ENCODE measurements at regions not wholly inside any gene's neighbourhood (a gene's known extent, or its start where the extent isn't known, plus 50 kb on each side); places are given as distances from the start of the nearest gene placed in this dataset.

- no peak overlapping the region for H2BK120ac ChIP-seq (ENCODE audit: low read depth, low read length, poor library complexity, severe bottlenecking)
- TF ChIP-seq CTCF (conservative IDR thresholded peaks at IDR 0.05), result no peak
- H3K79me2 ChIP-seq (ENCODE audit: insufficient read depth, low read length), result no peaks in the 10 kb centered on the region
- H3K36me3 Mint-ChIP-seq (ENCODE audit: insufficient read depth in 1 of 3, low read depth in 3 of 3), result 0 out of 7 replicates have a peak, but pooled peaks cover 0 to 3% (median 0%) of the 10 kb centered on the region in 3 experiments
- no peak overlapping the region for H3K4me2 ChIP-seq (ENCODE audit: insufficient read depth, insufficient read length, low read length)
- no peak overlapping the region; a peak in 1 of 5 replicates for H3K4me3 Mint-ChIP-seq
- no peaks in the 10 kb centered on the region for H4K20me1 ChIP-seq (ENCODE audit: control insufficient read depth, insufficient read depth, insufficient read length)
- H2BK12ac ChIP-seq (ENCODE audit: insufficient read length, low read depth, low read length), result no peak overlapping the region
- no peak overlapping the region for H3K27ac ChIP-seq (ENCODE audit: insufficient read length, low read depth, low read length)
- no peaks in the 10 kb centered on the region for H3K23me2 ChIP-seq (ENCODE audit: insufficient read length, low read depth, low read length, poor library complexity, severe bottlenecking)
- no peak for DNase-seq
- no peak overlapping the region for H3K14ac ChIP-seq (ENCODE audit: insufficient read depth, low read length)
- H4K8ac ChIP-seq (replicated peaks; ENCODE audit: insufficient read length, low read depth, low read length), result no peak overlapping the region
- no peaks in the 10 kb centered on the region for H3K27me3 ChIP-seq (ENCODE audit: insufficient read depth, low read length)
- no CpG with 5 or more reads among the region's 4 CpGs for WGBS (ENCODE audit: extremely low coverage, insufficient read length, low lambda C conversion rate)
- H3K9ac ChIP-seq (ENCODE audit: extremely low read depth, insufficient read length, low read length), result no peak overlapping the region
- no peak overlapping the region for H4K5ac ChIP-seq (ENCODE audit: insufficient read length, low read depth, low read length)
- no peak overlapping the region for H2AK5ac ChIP-seq (ENCODE audit: insufficient read length, low read length)
- H3K56ac ChIP-seq (ENCODE audit: insufficient read length, low read depth, low read length), result no peak overlapping the region
- H3K4ac ChIP-seq (ENCODE audit: low read depth, low read length), result no peak overlapping the region
- H3K79me1 ChIP-seq (ENCODE audit: insufficient read depth, low read depth, low read length, poor library complexity, severe bottlenecking), result no peaks in the 10 kb centered on the region
- H2BK15ac ChIP-seq (ENCODE audit: low read depth, low read length), result no peak overlapping the region
- H2BK5ac ChIP-seq (ENCODE audit: insufficient read length, low read length), result no peak overlapping the region
- H4K91ac ChIP-seq (ENCODE audit: insufficient read length, low read depth, low read length), result no peak overlapping the region
- H3K27me3 Mint-ChIP-seq (ENCODE audit: low read depth), result peaks cover 3% of the 10 kb centered on the region; the same call in 1 of the 2 replicates
- H3T11ph ChIP-seq (ENCODE audit: low read length), result no peak overlapping the region
- H3K9me3 ChIP-seq (ENCODE audit: control insufficient read depth, low read depth, low read length), result no peaks in the 10 kb centered on the region
- no peak overlapping the region for H2BK20ac ChIP-seq (ENCODE audit: low read depth, low read length, poor library complexity, severe bottlenecking)
- H3K9me3 Mint-ChIP-seq, result no peaks in the 10 kb centered on the region
- H3K18ac ChIP-seq (ENCODE audit: insufficient read length, low read depth, low read length), result no peak overlapping the region
- H3K4me1 Mint-ChIP-seq, result peaks cover 40 to 45% of the 10 kb centered on the region in 2 experiments
- no peak overlapping the region for H2AFZ ChIP-seq (ENCODE audit: low read length)
- no peak overlapping the region; a peak in 1 of 7 replicates for H3K27ac Mint-ChIP-seq
- peaks cover 6% of the 10 kb centered on the region for H3K4me1 ChIP-seq (ENCODE audit: insufficient read depth, low read length)
- H3K23ac ChIP-seq (ENCODE audit: insufficient read length, low read depth, low read length), result no peak overlapping the region
These were observed 172.2 kb upstream of the ATP2B1 start for GRCh38 chr12:89880690-89881350.

Data from H9 (cell line).